Skeletal muscle tissue (tissue), 3 donors: ENCODE measurements at regions not wholly inside any gene's neighbourhood (a gene's known extent, or its start where the extent isn't known, plus 50 kb on each side); places are given as distances from the start of the nearest gene placed in this dataset.

Experiments
- H3K27ac ChIP-seq: one replicate; pipeline ENCODE4 v1.7.0; 2013; ENCODE audit warnings: mild to moderate bottlenecking, low read depth, low read length, inconsistent platforms
- H3K27me3 ChIP-seq, 3 donors: one replicate each; pipeline ENCODE4 v1.7.0; 2013; ENCODE audit warnings: low read length in 3 of 3; ENCODE audit not compliant: control insufficient read depth in 3 of 3, insufficient read depth in 3 of 3
- H3K36me3 ChIP-seq, 3 donors: one replicate each; pipeline ENCODE4 v1.7.0; 2013; ENCODE audit warnings: low read length in 3 of 3; ENCODE audit not compliant: control insufficient read depth in 3 of 3, insufficient read depth in 3 of 3
- H3K4me1 ChIP-seq, 3 donors: one replicate each; pipeline ENCODE4 v1.7.0; 2013; ENCODE audit warnings: low read length in 3 of 3, mild to moderate bottlenecking in 3 of 3; ENCODE audit not compliant: control insufficient read depth in 3 of 3, insufficient read depth in 3 of 3
- H3K4me3 ChIP-seq, 3 donors: one replicate each; pipeline ENCODE4 v1.7.0; 2013; ENCODE audit warnings: low read length in 3 of 3
- H3K9ac ChIP-seq, 3 donors: one replicate each; pipeline ENCODE4 v1.7.0; 2013; ENCODE audit warnings: low read length in 3 of 3, mild to moderate bottlenecking in 3 of 3, moderate library complexity in 2 of 3, low read depth in 1 of 3
- H3K9me3 ChIP-seq, 3 donors: one replicate each; pipeline ENCODE4 v1.7.0; 2013; ENCODE audit warnings: low read length in 3 of 3; ENCODE audit not compliant: control insufficient read depth in 3 of 3
- donor health status: Osteomylitis.

GRCh38 chr6:9101920-9102319 lies 666.6 kb upstream of the SLC35B3 start:
- Histone ChIP-seq H3K9ac (no peak overlapping the region), H3K36me3 (no peaks in the 10 kb centered on the region), H3K4me1 (no peaks in the 10 kb centered on the region), H3K27me3 (no peaks in the 10 kb centered on the region), H3K27ac (no peak overlapping the region), H3K4me3 (no peak overlapping the region), H3K9me3 (no peaks in the 10 kb centered on the region)

GRCh38 chr6:9100869-9101580 lies 665.7 kb upstream of the SLC35B3 start:
- H3K27ac ChIP-seq, result no peak overlapping the region
- H3K9ac ChIP-seq, result no peak overlapping the region
- H3K27me3 ChIP-seq, result no peaks in the 10 kb centered on the region
- H3K4me1 ChIP-seq, result no peaks in the 10 kb centered on the region
- no peak overlapping the region for H3K4me3 ChIP-seq
- H3K9me3 ChIP-seq, result no peaks in the 10 kb centered on the region
- H3K36me3 ChIP-seq, result no peaks in the 10 kb centered on the region

GRCh38 chr6:9095729-9096128 lies 660.4 kb upstream of the SLC35B3 start:
- H3K9ac ChIP-seq, result no peak overlapping the region
- H3K9me3 ChIP-seq, result no peaks in the 10 kb centered on the region
- H3K4me1 ChIP-seq, result no peaks in the 10 kb centered on the region
- H3K36me3 ChIP-seq, result no peaks in the 10 kb centered on the region
- H3K4me3 ChIP-seq, result no peak overlapping the region
- H3K27ac ChIP-seq, result no peak overlapping the region
- no peaks in the 10 kb centered on the region for H3K27me3 ChIP-seq

GRCh38 chr6:9095137-9095536 lies 659.8 kb upstream of the SLC35B3 start:
- no peaks in the 10 kb centered on the region for H3K36me3 ChIP-seq
- H3K9ac ChIP-seq, result no peak overlapping the region
- H3K4me1 ChIP-seq, result no peaks in the 10 kb centered on the region
- H3K9me3 ChIP-seq, result no peaks in the 10 kb centered on the region
- H3K27me3 ChIP-seq, result no peaks in the 10 kb centered on the region
- H3K4me3 ChIP-seq, result no peak overlapping the region
- no peak overlapping the region for H3K27ac ChIP-seq

GRCh38 chr6:9089724-9090123 lies 654.4 kb upstream of the SLC35B3 start:
- no peaks in the 10 kb centered on the region for H3K36me3 ChIP-seq
- H3K9me3 ChIP-seq, result no peaks in the 10 kb centered on the region
- H3K9ac ChIP-seq, result no peak overlapping the region
- H3K4me1 ChIP-seq, result no peaks in the 10 kb centered on the region
- H3K4me3 ChIP-seq, result no peak overlapping the region
- no peaks in the 10 kb centered on the region for H3K27me3 ChIP-seq
- no peak overlapping the region for H3K27ac ChIP-seq

- Histone ChIP-seq H3K4me3 (no peak overlapping the region), H3K9ac (no peak overlapping the region), H3K9me3 (no peaks in the 10 kb centered on the region), H3K36me3 (no peaks in the 10 kb centered on the region), H3K4me1 (no peaks in the 10 kb centered on the region), H3K27ac (no peak overlapping the region), H3K27me3 (no peaks in the 10 kb centered on the region)
Measured at GRCh38 chr6:9087470-9087869, 652.1 kb upstream of the SLC35B3 start.

GRCh38 chr6:9086331-9086730 lies 651.0 kb upstream of the SLC35B3 start:
- Histone ChIP-seq H3K27me3 (no peaks in the 10 kb centered on the region), H3K27ac (no peak overlapping the region), H3K4me3 (no peak overlapping the region), H3K36me3 (no peaks in the 10 kb centered on the region), H3K9ac (no peak overlapping the region), H3K9me3 (no peaks in the 10 kb centered on the region), H3K4me1 (no peaks in the 10 kb centered on the region)

GRCh38 chr6:9085709-9086070 lies 650.3 kb upstream of the SLC35B3 start:
- Histone ChIP-seq H3K4me1 (no peaks in the 10 kb centered on the region), H3K27ac (no peak overlapping the region), H3K27me3 (no peaks in the 10 kb centered on the region), H3K36me3 (no peaks in the 10 kb centered on the region), H3K9me3 (no peaks in the 10 kb centered on the region), H3K4me3 (no peak overlapping the region), H3K9ac (no peak overlapping the region)

- Histone ChIP-seq H3K36me3 (no peaks in the 10 kb centered on the region), H3K27ac (no peak overlapping the region), H3K9me3 (no peaks in the 10 kb centered on the region), H3K4me3 (no peak overlapping the region), H3K27me3 (no peaks in the 10 kb centered on the region), H3K4me1 (no peaks in the 10 kb centered on the region), H3K9ac (no peak overlapping the region)
Measured at GRCh38 chr6:9085054-9085708, 649.8 kb upstream of the SLC35B3 start.

- Histone ChIP-seq H3K9me3 (peaks cover 0 to 2% (median 0%) of the 10 kb centered on the region in 3 donors), H3K36me3 (no peaks in the 10 kb centered on the region), H3K4me3 (no peak overlapping the region), H3K27ac (no peak overlapping the region), H3K9ac (no peak overlapping the region), H3K4me1 (no peaks in the 10 kb centered on the region), H3K27me3 (no peaks in the 10 kb centered on the region)
Measured at GRCh38 chr6:9083108-9083507, 647.8 kb upstream of the SLC35B3 start.
